ENCODE measurements at regions not wholly inside any gene's neighbourhood (a gene's known extent, or its start where the extent isn't known, plus 50 kb on each side); places are given as distances from the start of the nearest gene placed in this dataset.

DNA sequence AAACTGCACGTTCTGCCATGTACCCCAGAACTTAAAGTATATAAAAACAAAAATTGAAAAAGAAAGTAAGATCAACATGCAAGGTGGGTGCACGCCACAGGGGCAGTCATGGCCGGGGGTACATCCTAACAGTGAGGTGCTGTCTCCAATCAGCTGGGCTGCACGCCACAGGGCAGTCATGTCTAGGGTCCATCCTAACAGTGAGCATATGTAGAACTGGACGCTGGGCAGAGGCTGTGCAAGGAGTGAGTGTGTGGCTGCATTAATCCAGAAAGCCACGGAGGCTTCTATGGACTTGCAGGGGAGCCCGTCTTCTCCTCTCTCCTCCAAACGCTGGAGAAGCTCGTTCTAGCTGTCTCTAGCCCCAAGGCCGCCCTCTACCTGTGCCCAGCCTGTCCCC lies 1105.0 kb downstream of the BRD1 start:
- H3K27me3 ChIP-seq (ENCODE audit: insufficient read depth in 3 of 3, low read length in 2 of 3) = no peaks in the 10 kb centered on the region
- no peaks in the 10 kb centered on the region for H3K36me3 ChIP-seq (ENCODE audit: insufficient read depth in 1 of 2, low read depth in 1 of 2)
- H3K9me3 ChIP-seq = peaks cover 4% of the 10 kb centered on the region
- TF ChIP-seq, protein P1, sequence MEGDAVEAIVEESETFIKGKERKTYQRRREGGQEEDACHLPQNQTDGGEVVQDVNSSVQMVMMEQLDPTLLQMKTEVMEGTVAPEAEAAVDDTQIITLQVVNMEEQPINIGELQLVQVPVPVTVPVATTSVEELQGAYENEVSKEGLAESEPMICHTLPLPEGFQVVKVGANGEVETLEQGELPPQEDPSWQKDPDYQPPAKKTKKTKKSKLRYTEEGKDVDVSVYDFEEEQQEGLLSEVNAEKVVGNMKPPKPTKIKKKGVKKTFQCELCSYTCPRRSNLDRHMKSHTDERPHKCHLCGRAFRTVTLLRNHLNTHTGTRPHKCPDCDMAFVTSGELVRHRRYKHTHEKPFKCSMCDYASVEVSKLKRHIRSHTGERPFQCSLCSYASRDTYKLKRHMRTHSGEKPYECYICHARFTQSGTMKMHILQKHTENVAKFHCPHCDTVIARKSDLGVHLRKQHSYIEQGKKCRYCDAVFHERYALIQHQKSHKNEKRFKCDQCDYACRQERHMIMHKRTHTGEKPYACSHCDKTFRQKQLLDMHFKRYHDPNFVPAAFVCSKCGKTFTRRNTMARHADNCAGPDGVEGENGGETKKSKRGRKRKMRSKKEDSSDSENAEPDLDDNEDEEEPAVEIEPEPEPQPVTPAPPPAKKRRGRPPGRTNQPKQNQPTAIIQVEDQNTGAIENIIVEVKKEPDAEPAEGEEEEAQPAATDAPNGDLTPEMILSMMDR (IDR thresholded peaks at IDR 0.05) = no peak
- intact Hi-C loops (cut with DNase I) = no loop called here
- H3K27ac ChIP-seq = no peak overlapping the region
- ATAC-seq (no peak), DNase-seq (no peak)
- WGBS, 3 donors = 84 to 87% (median 84%) methylated on average over 9 to 10 of the region's 10 CpGs
- no peak overlapping the region for H3K4me3 ChIP-seq
- H3K4me1 ChIP-seq = no peaks in the 10 kb centered on the region

DNA sequence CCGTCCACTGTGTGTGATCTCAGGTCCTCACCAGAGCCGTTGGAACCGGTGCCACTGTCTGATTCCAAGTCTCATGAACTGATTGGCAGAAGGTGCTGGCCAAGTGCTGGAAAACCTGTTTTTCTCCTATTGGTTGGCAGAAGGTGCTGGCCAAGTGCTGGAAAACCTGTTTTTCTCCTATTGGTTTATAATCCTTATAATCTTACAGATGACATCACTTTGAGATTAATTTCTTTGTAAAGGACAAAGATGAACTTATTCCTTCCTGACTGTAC lies 1106.3 kb downstream of the BRD1 start:
- Histone ChIP-seq H3K4me1 (no peaks in the 10 kb centered on the region), H3K9me3 (no peaks in the 10 kb centered on the region), H3K4me3 (no peak overlapping the region), H3K27ac (no peak overlapping the region), H3K36me3 (ENCODE audit: insufficient read depth in 1 of 2, low read depth in 1 of 2) (no peaks in the 10 kb centered on the region), H3K27me3 (ENCODE audit: insufficient read depth in 3 of 3, low read length in 2 of 3) (no peaks in the 10 kb centered on the region)
- TF ChIP-seq, protein P1 (IDR thresholded peaks at IDR 0.05) = no peak
- DNase-seq (no peak), ATAC-seq (no peak)
- WGBS, 3 donors = 27 to 32% (median 27%) methylated on average over 3 of the region's 3 CpGs
- intact Hi-C loops (cut with DNase I) = no loop called here

DNA sequence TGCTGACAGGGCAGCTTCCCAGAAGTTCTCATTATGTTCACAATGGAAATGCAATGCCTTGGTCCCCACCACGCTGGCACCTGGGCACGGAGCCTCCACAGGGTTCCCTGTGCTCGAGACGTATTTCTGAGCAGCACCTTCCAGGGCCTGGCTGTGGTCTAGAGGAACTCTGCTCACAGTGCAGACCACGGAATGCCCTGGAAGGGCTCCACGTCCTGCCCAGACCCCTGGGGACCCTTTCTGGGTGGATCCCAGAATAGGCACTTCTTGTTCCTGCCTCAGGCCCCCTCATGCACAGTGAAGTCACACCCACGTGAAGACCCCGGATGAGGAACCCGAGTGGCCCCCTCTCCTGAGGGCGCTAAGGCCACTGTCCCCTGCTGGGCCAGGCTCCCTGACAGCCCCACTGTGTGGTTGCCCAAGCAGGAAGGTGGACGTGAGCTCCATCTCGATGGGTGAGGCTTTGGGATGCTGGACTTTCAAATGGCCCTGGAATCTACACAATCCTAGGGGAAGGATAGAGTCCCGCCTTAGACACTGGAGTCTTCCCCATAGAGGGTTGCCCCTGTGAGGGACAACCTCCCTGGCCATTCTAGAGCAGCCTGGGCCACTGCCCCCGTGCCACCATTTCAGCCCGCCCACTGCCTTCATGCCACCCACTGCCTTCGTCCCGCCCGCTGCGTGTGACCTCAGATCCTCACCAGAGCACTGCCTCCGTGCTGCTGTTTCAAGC lies 1106.8 kb downstream of the BRD1 start:
- TF ChIP-seq, protein P1 (IDR thresholded peaks at IDR 0.05) = no peak
- Histone ChIP-seq H3K9me3 (no peaks in the 10 kb centered on the region), H3K27me3 (ENCODE audit: insufficient read depth in 3 of 3, low read length in 2 of 3) (no peaks in the 10 kb centered on the region), H3K4me1 (no peaks in the 10 kb centered on the region), H3K27ac (no peak overlapping the region), H3K36me3 (ENCODE audit: insufficient read depth in 1 of 2, low read depth in 1 of 2) (no peaks in the 10 kb centered on the region), H3K4me3 (no peak overlapping the region)
- WGBS, 3 donors = 67 to 74% (median 67%) methylated on average over 20 of the region's 20 CpGs
- ATAC-seq (no peak), DNase-seq (no peak)
- intact Hi-C loops (cut with DNase I) = no loop called here

DNA sequence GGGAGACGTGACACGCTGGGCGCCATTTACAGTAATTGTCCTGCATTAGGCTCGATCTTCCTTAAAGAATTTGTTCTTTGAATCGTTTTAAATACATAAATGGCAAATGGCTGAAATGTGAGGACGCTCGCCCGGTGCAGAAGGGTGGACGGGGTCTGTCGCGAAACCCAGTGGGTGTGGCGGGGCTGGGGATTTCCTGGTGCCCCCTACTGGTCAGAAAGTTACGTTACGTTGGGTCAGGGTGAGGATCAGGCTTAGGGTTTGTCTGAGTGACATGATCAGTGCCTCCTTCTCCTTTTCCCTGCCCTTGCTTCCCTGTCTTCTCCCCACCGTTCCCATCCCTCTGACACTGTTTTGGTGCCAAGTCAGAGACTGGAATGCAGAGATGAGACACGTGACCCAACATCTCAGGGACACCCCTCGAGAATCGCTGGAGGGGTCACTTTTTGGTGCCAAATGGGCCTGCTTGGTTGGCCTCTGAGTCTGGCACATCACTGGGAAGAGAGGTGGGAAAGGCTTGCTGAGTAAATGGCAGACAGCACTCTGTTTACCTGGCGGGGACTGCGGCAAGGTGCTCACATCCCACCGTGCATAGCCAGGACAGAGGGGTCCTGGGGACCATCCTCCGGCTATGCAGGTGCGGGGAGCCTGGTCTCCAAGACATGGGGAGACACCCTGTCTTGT lies 1107.6 kb downstream of the BRD1 start:
- no peaks in the 10 kb centered on the region for H3K36me3 ChIP-seq (ENCODE audit: insufficient read depth in 1 of 2, low read depth in 1 of 2)
- H3K4me1 ChIP-seq = no peaks in the 10 kb centered on the region
- H3K9me3 ChIP-seq = no peaks in the 10 kb centered on the region
- H3K4me3 ChIP-seq = no peak overlapping the region
- intact Hi-C loops (cut with DNase I) = no loop called here
- ATAC-seq = no peak
- WGBS, 3 donors = 72 to 81% (median 75%) methylated on average over 23 of the region's 23 CpGs
- no peak overlapping the region for H3K27ac ChIP-seq
- DNase-seq = no peak
- TF ChIP-seq, protein P1 (IDR thresholded peaks at IDR 0.05) = no peak
- no peaks in the 10 kb centered on the region for H3K27me3 ChIP-seq (ENCODE audit: insufficient read depth in 3 of 3, low read length in 2 of 3)

Data from psoas muscle (tissue), 7 donors.